ENCODE measurements at regions not wholly inside any gene's neighbourhood (a gene's known extent, or its start where the extent isn't known, plus 50 kb on each side); places are given as distances from the start of the nearest gene placed in this dataset.

- TF ChIP-seq ZBTB7A (IDR thresholded peaks at IDR 0.05; ENCODE audit: low read depth) (no peak), USF1 (IDR thresholded peaks at IDR 0.05) (no peak), MAX (IDR thresholded peaks at IDR 0.05) (no peak), CEBPB (IDR thresholded peaks at IDR 0.05) (no peak), EP300 (IDR thresholded peaks at IDR 0.05; ENCODE audit: borderline replicate concordance) (no peak), TAF1 (IDR thresholded peaks at IDR 0.05; ENCODE audit: low read depth) (no peak), NFIC (IDR thresholded peaks at IDR 0.05) (no peak), TEAD4 (IDR thresholded peaks at IDR 0.05) (no peak), TCF12 (IDR thresholded peaks at IDR 0.05; ENCODE audit: low read depth) (no peak), RAD21 (IDR thresholded peaks at IDR 0.05; ENCODE audit: low read depth) (no peak), EGR1 (IDR thresholded peaks at IDR 0.05) (no peak)
Observed at GRCh38 chr14:21923820-21924219, 250.2 kb upstream of the OR4E1 start.
